DOHH2 (cell line): ENCODE measurements at regions not wholly inside any gene's neighbourhood (a gene's known extent, or its start where the extent isn't known, plus 50 kb on each side); places are given as distances from the start of the nearest gene placed in this dataset.

Experiments
- EZH2phosphoT487 ChIP-seq: fragments of 200-600 bp; sonication (generic); IDR thresholded peaks from 2 replicates; pipeline ENCODE4 v1.6.1; 2017; ENCODE audit warnings: borderline replicate concordance, mild to moderate bottlenecking, antibody characterized with exemption, low read length, moderate library complexity, mixed read lengths
- TF ChIP-seq, protein P1 (sequence below): fragments of 200-600 bp; sonication (generic); IDR thresholded peaks from one replicate; pipeline ENCODE4 v1.5.1; 2014; ENCODE audit warnings: antibody characterized with exemption, mild to moderate bottlenecking, low read depth, low read length; ENCODE audit not compliant: poor library complexity, severe bottlenecking

DNA sequence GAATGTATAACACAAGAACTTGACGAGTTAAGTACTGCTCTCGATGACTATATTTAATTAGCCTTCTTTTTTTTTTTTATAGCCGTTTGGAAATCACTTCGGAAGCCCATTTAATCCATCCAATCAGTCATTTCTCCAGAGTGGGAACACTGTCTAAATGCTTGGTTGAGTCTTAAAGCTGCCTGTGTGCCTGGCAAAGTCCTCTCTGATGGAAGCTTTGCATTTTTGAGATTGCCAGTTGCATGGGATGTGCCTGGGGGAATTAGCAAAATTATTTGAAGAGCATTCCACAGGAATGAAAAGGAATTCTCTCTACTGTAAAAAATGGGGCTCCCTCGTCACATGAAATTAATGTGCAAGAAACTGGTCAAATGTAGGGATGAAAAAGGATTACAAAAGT, 398.8 kb upstream of the RPS6KA3 start:
- TF ChIP-seq, protein P1, sequence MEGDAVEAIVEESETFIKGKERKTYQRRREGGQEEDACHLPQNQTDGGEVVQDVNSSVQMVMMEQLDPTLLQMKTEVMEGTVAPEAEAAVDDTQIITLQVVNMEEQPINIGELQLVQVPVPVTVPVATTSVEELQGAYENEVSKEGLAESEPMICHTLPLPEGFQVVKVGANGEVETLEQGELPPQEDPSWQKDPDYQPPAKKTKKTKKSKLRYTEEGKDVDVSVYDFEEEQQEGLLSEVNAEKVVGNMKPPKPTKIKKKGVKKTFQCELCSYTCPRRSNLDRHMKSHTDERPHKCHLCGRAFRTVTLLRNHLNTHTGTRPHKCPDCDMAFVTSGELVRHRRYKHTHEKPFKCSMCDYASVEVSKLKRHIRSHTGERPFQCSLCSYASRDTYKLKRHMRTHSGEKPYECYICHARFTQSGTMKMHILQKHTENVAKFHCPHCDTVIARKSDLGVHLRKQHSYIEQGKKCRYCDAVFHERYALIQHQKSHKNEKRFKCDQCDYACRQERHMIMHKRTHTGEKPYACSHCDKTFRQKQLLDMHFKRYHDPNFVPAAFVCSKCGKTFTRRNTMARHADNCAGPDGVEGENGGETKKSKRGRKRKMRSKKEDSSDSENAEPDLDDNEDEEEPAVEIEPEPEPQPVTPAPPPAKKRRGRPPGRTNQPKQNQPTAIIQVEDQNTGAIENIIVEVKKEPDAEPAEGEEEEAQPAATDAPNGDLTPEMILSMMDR: no peak
- TF ChIP-seq EZH2phosphoT487: no peak
